Endothelial cell of umbilical vein (primary cell): ENCODE measurements at regions not wholly inside any gene's neighbourhood (a gene's known extent, or its start where the extent isn't known, plus 50 kb on each side); places are given as distances from the start of the nearest gene placed in this dataset.

Experiments used
- CTCF ChIP-seq, 2 donors: IDR thresholded peaks; 1 replicate in 1 of 2; 2 replicates in 1 of 2; pipeline ENCODE4 v1.5.1; 2011; ENCODE audit warnings: low read length in 2 of 2, mild to moderate bottlenecking in 2 of 2, moderate library complexity in 2 of 2, control low read depth in 1 of 2, inconsistent platforms in 1 of 2, low read depth in 1 of 2; ENCODE audit not compliant: insufficient read depth in 1 of 2; ENCODE audit errors: extremely low read depth in 1 of 2
- EZH2 ChIP-seq: IDR thresholded peaks from 2 replicates; pipeline ENCODE4 v1.6.1; 2012; ENCODE audit warnings: borderline replicate concordance, low read depth, mild to moderate bottlenecking, moderate library complexity, low read length, inconsistent platforms; ENCODE audit not compliant: severe bottlenecking
- FOS ChIP-seq: IDR thresholded peaks from 2 replicates; pipeline ENCODE4 v1.6.1; 2011; ENCODE audit warnings: mild to moderate bottlenecking, low read length, moderate library complexity, borderline replicate concordance; ENCODE audit not compliant: insufficient read depth
- JUN ChIP-seq: IDR thresholded peaks from 2 replicates; pipeline ENCODE4 v1.6.1; 2011; ENCODE audit warnings: borderline replicate concordance, low read depth; ENCODE audit not compliant: insufficient read length, insufficient read depth
- POLR2A ChIP-seq: IDR thresholded peaks from 2 replicates; pipeline ENCODE4 v1.6.1; 2012; ENCODE audit warnings: low read depth, mild to moderate bottlenecking, control low read depth, low read length
- POLR2AphosphoS5 ChIP-seq: IDR thresholded peaks from 2 replicates; pipeline ENCODE4 v1.6.1; 2012; ENCODE audit warnings: low read depth, mild to moderate bottlenecking, control low read depth, low read length, moderate library complexity; ENCODE audit not compliant: insufficient read depth

- TF ChIP-seq FOS (no peak), CTCF (IDR thresholded peaks at IDR 0.05; ENCODE audit: extremely low read depth in 1 of 2, insufficient read depth in 1 of 2, low read depth in 1 of 2, low read length in 2 of 2) (no peak), POLR2AphosphoS5 (no peak), POLR2A (no peak), JUN (no peak), EZH2 (no peak)
Observed at GRCh38 chr16:86647561-86647960, 69.2 kb downstream of the FOXL1 start.
